HG02970 (cell line): ENCODE measurements at regions not wholly inside any gene's neighbourhood (a gene's known extent, or its start where the extent isn't known, plus 50 kb on each side); places are given as distances from the start of the nearest gene placed in this dataset.

Experiments used
- ATAC-seq: cut with Tn5 transposase; IDR thresholded peaks from one replicate; pipeline ENCODE4 v1.9.1; 2021; ENCODE audit warnings: mild to moderate bottlenecking, moderate library complexity, moderate number of reproducible peaks; ENCODE audit not compliant: unreplicated experiment, low FRiP score

- ATAC-seq: no peak
These were observed 397.3 kb upstream of the KLF4 start for GRCh38 chr9:107886826-107887225.

GRCh38 chr9:107883496-107884124 lies 394.0 kb upstream of the KLF4 start:
- peak; percentile 78 for ATAC-seq

GRCh38 chr9:107881626-107882300 lies 392.2 kb upstream of the KLF4 start:
- no peak for ATAC-seq

GRCh38 chr9:107878462-107878861 lies 388.9 kb upstream of the KLF4 start:
- ATAC-seq: no peak

- ATAC-seq: no peak
These were observed 386.0 kb upstream of the KLF4 start for GRCh38 chr9:107875571-107875980.

GRCh38 chr9:107874591-107875369 lies 385.2 kb upstream of the KLF4 start:
- ATAC-seq: peak; percentile 53

GRCh38 chr9:107874137-107874536 lies 384.6 kb upstream of the KLF4 start:
- peak; percentile 30 for ATAC-seq

- ATAC-seq: no peak
These were observed 383.1 kb upstream of the KLF4 start for GRCh38 chr9:107872457-107873192.

- no peak for ATAC-seq
These were observed 381.5 kb upstream of the KLF4 start for GRCh38 chr9:107870927-107871680.

GRCh38 chr9:107870221-107870620 lies 380.7 kb upstream of the KLF4 start:
- ATAC-seq: no peak

GRCh38 chr9:107869111-107869510 lies 379.5 kb upstream of the KLF4 start:
- no peak for ATAC-seq

- ATAC-seq: no peak
These were observed 378.6 kb upstream of the KLF4 start for GRCh38 chr9:107868186-107868585.

GRCh38 chr9:107867738-107868137 lies 378.2 kb upstream of the KLF4 start:
- ATAC-seq: no peak

GRCh38 chr9:107866711-107867311 lies 377.2 kb upstream of the KLF4 start:
- ATAC-seq: no peak

- ATAC-seq: no peak
These were observed 373.8 kb upstream of the KLF4 start for GRCh38 chr9:107863396-107863795.

GRCh38 chr9:107862881-107863280 lies 373.3 kb upstream of the KLF4 start:
- no peak for ATAC-seq

- no peak for ATAC-seq
These were observed 372.8 kb upstream of the KLF4 start for GRCh38 chr9:107862323-107862722.

- ATAC-seq: no peak
These were observed 371.5 kb upstream of the KLF4 start for GRCh38 chr9:107861075-107861474.

GRCh38 chr9:107858260-107858659 lies 368.7 kb upstream of the KLF4 start:
- ATAC-seq: no peak

GRCh38 chr9:107856633-107857032 lies 367.1 kb upstream of the KLF4 start:
- ATAC-seq: no peak
